ENCODE measurements at regions not wholly inside any gene's neighbourhood (a gene's known extent, or its start where the extent isn't known, plus 50 kb on each side); places are given as distances from the start of the nearest gene placed in this dataset.
A peak's percentile ranks its signal among the peaks of the same experiment; 100 is the strongest.

- TF ChIP-seq HIC1 (tag by site-specific recombination; IDR thresholded peaks at IDR 0.05) (no peak), HOXA7 (CRISPR knock-in tag; IDR thresholded peaks at IDR 0.05; ENCODE audit: borderline replicate concordance) (no peak), ZFP37 (tag by site-specific recombination; IDR thresholded peaks at IDR 0.05) (no peak), ZNF394 (tag by site-specific recombination; IDR thresholded peaks at IDR 0.05; ENCODE audit: borderline replicate concordance) (no peak)
Measured at GRCh38 chr17:77476006-77476405, 335.2 kb downstream of the SEC14L1 start (continued).

- Histone ChIP-seq H3K4me1 (ENCODE audit: control insufficient read depth, insufficient read depth, low read length) (peaks cover 21% of the 10 kb centered on the region), H3K4me3 (ENCODE audit: low read depth, low read length) (no peak overlapping the region), H3K9me3 (ENCODE audit: control insufficient read depth, insufficient read depth, low read depth, low read length) (no peaks in the 10 kb centered on the region), H3K27ac (ENCODE audit: extremely low read depth, low read depth, low read length) (no peak overlapping the region), H3K36me3 (ENCODE audit: control insufficient read depth in 2 of 2, insufficient read depth in 1 of 2, low read length in 2 of 2) (peaks cover 0 to 1% of the 10 kb centered on the region in 2 experiments; a peak in 1 of 3 replicates)
- POLR2A ChIA-PET: no interaction called here
- TF ChIP-seq KLF10 (tag by site-specific recombination; IDR thresholded peaks at IDR 0.05): no peak
- no peak for TF ChIP-seq ZNF19 (tag by site-specific recombination; IDR thresholded peaks at IDR 0.05; ENCODE audit: low read depth)
- no peak for TF ChIP-seq ZFP3 (tag by site-specific recombination; IDR thresholded peaks at IDR 0.05; ENCODE audit: low read depth)
- TF ChIP-seq ZBTB17 (tag by site-specific recombination; IDR thresholded peaks at IDR 0.05): no peak
- TF ChIP-seq ZBTB6 (tag by site-specific recombination; IDR thresholded peaks at IDR 0.05): no peak
- no peak for TF ChIP-seq ZNF830 (tag by site-specific recombination; IDR thresholded peaks at IDR 0.05; ENCODE audit: low read depth)
- TF ChIP-seq YY1 (tag by site-specific recombination; IDR thresholded peaks at IDR 0.05): no peak
- no peak for TF ChIP-seq ZNF571 (tag by site-specific recombination; IDR thresholded peaks at IDR 0.05)
- CTCF ChIA-PET: interaction anchor here (1.0 kb wide), 1 partner anchor 47 kb away, joined by 3 read pairs; no protein-coding TSS in a partner anchor
Measured at GRCh38 chr17:77476498-77476897, 335.7 kb downstream of the SEC14L1 start.

- CTCF ChIA-PET: interaction anchor here (1.0 to 1.3 kb wide), 2 partner anchors 47 to 145 kb away, joined by 3 to 4 read pairs; no protein-coding TSS in a partner anchor
- Histone ChIP-seq H3K4me1 (ENCODE audit: control insufficient read depth, insufficient read depth, low read length) (peaks cover 14% of the 10 kb centered on the region), H3K4me3 (ENCODE audit: low read depth, low read length) (no peak overlapping the region), H3K36me3 (ENCODE audit: control insufficient read depth in 2 of 2, insufficient read depth in 1 of 2, low read length in 2 of 2) (peaks cover 0 to 7% of the 10 kb centered on the region in 2 experiments; a peak in 1 of 3 replicates), H3K27ac (ENCODE audit: extremely low read depth, low read depth, low read length) (no peak overlapping the region), H3K9me3 (ENCODE audit: control insufficient read depth, insufficient read depth, low read depth, low read length) (no peaks in the 10 kb centered on the region)
- POLR2A ChIA-PET: no interaction called here
- TF ChIP-seq ZNF398 (tag by site-specific recombination; IDR thresholded peaks at IDR 0.05): no peak
- no peak for TF ChIP-seq ZNF792 (tag by site-specific recombination; IDR thresholded peaks at IDR 0.05)
- TF ChIP-seq ZNF155 (tag by site-specific recombination; IDR thresholded peaks at IDR 0.05): no peak
- peak; percentile 46; the same call in 1 of the 2 replicates for TF ChIP-seq ZNF600 (tag by site-specific recombination; IDR thresholded peaks at IDR 0.05)
- peak; percentile 23; the same call in 1 of the 2 replicates for TF ChIP-seq ZBTB8A (tag by site-specific recombination; IDR thresholded peaks at IDR 0.05)
- peak; percentile 70 for TF ChIP-seq ZNF366 (tag by site-specific recombination; conservative IDR thresholded peaks at IDR 0.05)
- no peak for TF ChIP-seq ZNF645 (tag by site-specific recombination; IDR thresholded peaks at IDR 0.05)
- 0 out of 2 replicates have a peak, but pooled peaks have one; percentile 16 for TF ChIP-seq TRIM28 (IDR thresholded peaks at IDR 0.05; ENCODE audit: borderline replicate concordance, low read length)
- no peak for TF ChIP-seq ZBTB21 (tag by site-specific recombination; IDR thresholded peaks at IDR 0.05)
- TF ChIP-seq ZBTB26 (tag by site-specific recombination; optimal IDR thresholded peaks at IDR 0.05): no peak
- TF ChIP-seq ZNF341 (tag by site-specific recombination; IDR thresholded peaks at IDR 0.05; ENCODE audit: low read depth): 0 out of 2 replicates have a peak, but pooled peaks have one; percentile 15
- TF ChIP-seq ZBTB6 (tag by site-specific recombination; IDR thresholded peaks at IDR 0.05): 0 out of 2 replicates have a peak, but pooled peaks have one; percentile 7
Measured at GRCh38 chr17:77476931-77477805, 336.4 kb downstream of the SEC14L1 start.
